Glutamatergic neuron (in vitro differentiated cells): ENCODE measurements at regions not wholly inside any gene's neighbourhood (a gene's known extent, or its start where the extent isn't known, plus 50 kb on each side); places are given as distances from the start of the nearest gene placed in this dataset.

ENCODE experiments used
- DNase-seq: peaks from one replicate; pipeline ENCODE4 v3.0.0; 2022
- H3K27ac Mint-ChIP-seq: one replicate; pipeline ENCODE4 v1.8.0; 2020; ENCODE audit warnings: mild to moderate bottlenecking, mixed read lengths, inconsistent platforms; ENCODE audit not compliant: unreplicated experiment
- H3K27me3 Mint-ChIP-seq: one replicate; pipeline ENCODE4 v1.8.0; 2020; ENCODE audit warnings: mild to moderate bottlenecking, moderate library complexity, mixed read lengths, inconsistent platforms; ENCODE audit not compliant: unreplicated experiment
- H3K36me3 Mint-ChIP-seq: one replicate; pipeline ENCODE4 v1.8.0; 2020; ENCODE audit warnings: mild to moderate bottlenecking, mixed read lengths, inconsistent platforms; ENCODE audit not compliant: unreplicated experiment
- H3K4me1 Mint-ChIP-seq: one replicate; pipeline ENCODE4 v1.8.0; 2020; ENCODE audit warnings: mild to moderate bottlenecking, low read depth, mixed read lengths, inconsistent platforms; ENCODE audit not compliant: unreplicated experiment
- H3K4me3 Mint-ChIP-seq: one replicate; pipeline ENCODE4 v1.8.0; 2020; ENCODE audit warnings: mild to moderate bottlenecking, mixed read lengths, inconsistent platforms; ENCODE audit not compliant: unreplicated experiment
- H3K9me3 Mint-ChIP-seq: one replicate; pipeline ENCODE4 v1.8.0; 2020; ENCODE audit warnings: mild to moderate bottlenecking, moderate library complexity, mixed read lengths, inconsistent platforms; ENCODE audit not compliant: unreplicated experiment
- TF ChIP-seq, protein P1 (sequence below): fragments of 200-600 bp; sonication (generic); IDR thresholded peaks from one replicate; pipeline ENCODE4 v1.5.0; 2021; ENCODE audit not compliant: partially characterized antibody, unreplicated experiment

DNA sequence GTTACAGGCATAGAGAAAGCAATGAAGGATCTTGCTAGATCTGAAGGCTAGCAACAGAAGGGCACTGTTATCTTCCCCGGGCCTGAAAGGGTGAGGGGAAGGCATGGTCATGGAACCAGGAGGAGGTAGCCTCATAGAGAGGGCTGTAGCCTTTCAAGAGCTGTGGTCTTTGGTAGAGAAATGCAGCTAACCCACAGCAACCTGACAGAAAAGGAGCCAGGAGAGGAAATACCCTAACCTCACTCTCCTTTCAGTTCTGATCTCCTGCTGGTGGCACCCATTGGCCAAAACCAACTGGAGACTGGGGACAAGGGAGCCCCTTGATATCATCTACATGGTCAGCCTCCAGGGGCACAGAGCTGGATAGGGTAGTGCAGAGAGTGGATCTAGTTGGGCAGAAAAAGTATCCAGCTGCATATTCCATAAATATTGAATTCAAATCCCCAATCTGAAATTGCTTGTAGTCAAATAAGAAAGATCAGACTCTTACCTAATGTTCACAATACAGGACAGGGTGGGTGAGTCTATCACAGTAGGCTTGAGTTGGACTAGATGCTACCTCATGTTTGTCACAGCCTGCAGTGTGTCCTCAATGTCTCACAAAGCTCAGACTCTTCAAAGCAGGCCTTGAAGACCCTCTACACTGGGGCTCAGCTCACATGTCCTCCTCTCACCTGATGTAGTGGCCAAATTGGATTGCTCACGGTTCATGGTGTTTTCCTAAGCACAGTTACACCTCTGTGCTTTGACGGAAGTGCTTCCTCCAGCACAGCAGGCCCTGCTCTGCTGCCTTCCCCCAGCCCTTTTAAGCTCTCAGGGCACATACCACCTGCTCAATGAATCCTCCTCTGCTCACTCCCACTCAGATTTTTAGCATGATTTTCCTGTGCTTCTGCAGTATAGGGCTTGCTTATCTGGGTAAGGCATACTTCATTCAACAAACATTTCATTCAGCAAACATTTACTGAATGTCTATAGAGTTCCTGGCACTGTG lies 74.1 kb upstream of the JUN start:
- Mint-ChIP-seq H3K27me3 (peaks cover 4% of the 10 kb centered on the region), H3K9me3 (peaks cover 4% of the 10 kb centered on the region), H3K4me1 (no peaks in the 10 kb centered on the region), H3K27ac (no peak overlapping the region), H3K4me3 (no peak overlapping the region), H3K36me3 (no peaks in the 10 kb centered on the region)
- no peak for DNase-seq
- TF ChIP-seq, protein P1, sequence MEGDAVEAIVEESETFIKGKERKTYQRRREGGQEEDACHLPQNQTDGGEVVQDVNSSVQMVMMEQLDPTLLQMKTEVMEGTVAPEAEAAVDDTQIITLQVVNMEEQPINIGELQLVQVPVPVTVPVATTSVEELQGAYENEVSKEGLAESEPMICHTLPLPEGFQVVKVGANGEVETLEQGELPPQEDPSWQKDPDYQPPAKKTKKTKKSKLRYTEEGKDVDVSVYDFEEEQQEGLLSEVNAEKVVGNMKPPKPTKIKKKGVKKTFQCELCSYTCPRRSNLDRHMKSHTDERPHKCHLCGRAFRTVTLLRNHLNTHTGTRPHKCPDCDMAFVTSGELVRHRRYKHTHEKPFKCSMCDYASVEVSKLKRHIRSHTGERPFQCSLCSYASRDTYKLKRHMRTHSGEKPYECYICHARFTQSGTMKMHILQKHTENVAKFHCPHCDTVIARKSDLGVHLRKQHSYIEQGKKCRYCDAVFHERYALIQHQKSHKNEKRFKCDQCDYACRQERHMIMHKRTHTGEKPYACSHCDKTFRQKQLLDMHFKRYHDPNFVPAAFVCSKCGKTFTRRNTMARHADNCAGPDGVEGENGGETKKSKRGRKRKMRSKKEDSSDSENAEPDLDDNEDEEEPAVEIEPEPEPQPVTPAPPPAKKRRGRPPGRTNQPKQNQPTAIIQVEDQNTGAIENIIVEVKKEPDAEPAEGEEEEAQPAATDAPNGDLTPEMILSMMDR: no peak

DNA sequence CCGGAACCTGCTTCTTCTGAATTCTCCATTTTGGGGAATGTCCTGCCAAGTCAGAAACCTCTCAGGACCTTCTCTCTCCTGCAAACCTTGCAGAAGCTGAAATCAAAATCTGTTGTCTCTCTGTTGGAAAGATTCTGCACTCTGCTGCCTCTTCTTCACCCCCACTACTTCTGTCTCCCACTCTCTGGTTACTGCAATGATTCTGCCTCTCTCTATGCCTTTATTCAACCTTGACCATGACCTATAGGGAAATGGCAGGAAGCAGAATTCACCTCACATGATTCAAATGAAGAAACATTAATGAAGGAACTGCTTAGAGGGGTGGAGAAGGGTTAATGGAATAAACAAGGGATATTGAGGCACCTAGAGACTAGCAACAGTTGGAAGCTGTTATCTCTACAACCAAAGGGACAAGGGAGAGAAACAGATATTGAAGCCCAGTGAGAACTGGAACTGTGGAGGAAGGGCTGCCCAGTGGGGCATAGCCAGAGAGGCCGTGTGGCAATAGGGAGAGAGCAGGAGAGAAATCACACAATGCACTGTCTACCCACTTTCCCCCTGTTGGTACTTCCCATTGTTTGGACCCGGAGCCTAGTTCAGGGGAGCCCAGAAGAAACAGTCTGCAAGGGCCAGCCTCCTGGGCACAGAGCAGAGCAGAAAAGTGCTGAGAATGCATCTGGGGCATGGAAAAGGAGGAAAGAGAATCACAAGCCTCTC lies 76.1 kb upstream of the JUN start:
- DNase-seq: no peak
- H3K4me3 Mint-ChIP-seq: no peak overlapping the region
- H3K9me3 Mint-ChIP-seq: peaks cover 4% of the 10 kb centered on the region
- TF ChIP-seq, protein P1: no peak
- peaks cover 4% of the 10 kb centered on the region for H3K27me3 Mint-ChIP-seq
- H3K4me1 Mint-ChIP-seq: no peaks in the 10 kb centered on the region
- no peak overlapping the region for H3K27ac Mint-ChIP-seq
- H3K36me3 Mint-ChIP-seq: no peaks in the 10 kb centered on the region

DNA sequence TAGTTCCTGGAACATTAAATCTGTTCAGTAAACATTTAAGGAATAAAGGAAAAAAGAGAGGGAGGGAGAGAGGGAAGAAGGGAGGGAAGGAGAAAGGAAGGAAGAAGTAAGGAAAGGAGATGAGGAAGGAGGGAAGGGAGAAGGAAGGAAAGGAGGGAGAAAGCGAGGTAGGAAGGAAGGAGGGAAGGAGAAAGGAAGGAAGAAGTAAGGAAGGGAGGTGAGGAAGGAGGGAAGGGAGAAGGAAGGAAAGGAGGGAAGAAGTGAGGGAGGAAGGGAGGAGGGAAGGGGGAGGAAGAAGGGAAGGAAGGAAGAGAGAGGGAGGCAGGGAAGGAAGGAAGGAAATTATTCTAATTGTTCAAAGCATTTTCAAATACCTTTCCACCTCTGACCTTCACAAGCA lies 77.2 kb upstream of the JUN start:
- DNase-seq: no peak
- H3K4me1 Mint-ChIP-seq: no peaks in the 10 kb centered on the region
- TF ChIP-seq, protein P1: no peak
- no peak overlapping the region for H3K4me3 Mint-ChIP-seq
- H3K36me3 Mint-ChIP-seq: no peaks in the 10 kb centered on the region
- H3K27me3 Mint-ChIP-seq: no peaks in the 10 kb centered on the region
- H3K27ac Mint-ChIP-seq: no peak overlapping the region
- H3K9me3 Mint-ChIP-seq: peaks cover 4% of the 10 kb centered on the region

DNA sequence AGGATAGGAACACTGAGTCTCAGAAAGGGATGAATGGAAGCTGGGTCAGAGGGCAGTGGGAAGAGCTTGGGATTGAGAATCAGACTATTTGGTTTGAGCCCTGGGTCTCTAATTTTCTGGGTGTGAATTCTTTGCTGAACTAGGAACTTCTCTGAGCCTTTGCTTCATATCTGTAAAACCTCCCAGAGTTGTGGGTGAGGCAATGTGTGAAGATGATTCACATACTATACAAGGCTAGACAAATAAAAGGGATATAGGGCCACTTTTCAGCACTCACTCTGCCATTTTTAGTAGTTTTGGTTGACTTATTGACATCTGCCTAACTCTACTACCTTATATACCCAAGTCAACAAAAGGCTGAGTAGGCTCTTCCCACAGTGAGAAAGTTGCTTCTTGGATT lies 77.7 kb upstream of the JUN start:
- H3K9me3 Mint-ChIP-seq: peaks cover 4% of the 10 kb centered on the region
- TF ChIP-seq, protein P1: no peak

More for the DNA sequence above, 77.7 kb upstream of the JUN start:
- H3K27ac Mint-ChIP-seq: no peak overlapping the region
- no peak for DNase-seq
- no peaks in the 10 kb centered on the region for H3K27me3 Mint-ChIP-seq
- no peak overlapping the region for H3K4me3 Mint-ChIP-seq
- H3K4me1 Mint-ChIP-seq: no peaks in the 10 kb centered on the region
- H3K36me3 Mint-ChIP-seq: no peaks in the 10 kb centered on the region
